ENCODE measurements at regions not wholly inside any gene's neighbourhood (a gene's known extent, or its start where the extent isn't known, plus 50 kb on each side); places are given as distances from the start of the nearest gene placed in this dataset.

DNA sequence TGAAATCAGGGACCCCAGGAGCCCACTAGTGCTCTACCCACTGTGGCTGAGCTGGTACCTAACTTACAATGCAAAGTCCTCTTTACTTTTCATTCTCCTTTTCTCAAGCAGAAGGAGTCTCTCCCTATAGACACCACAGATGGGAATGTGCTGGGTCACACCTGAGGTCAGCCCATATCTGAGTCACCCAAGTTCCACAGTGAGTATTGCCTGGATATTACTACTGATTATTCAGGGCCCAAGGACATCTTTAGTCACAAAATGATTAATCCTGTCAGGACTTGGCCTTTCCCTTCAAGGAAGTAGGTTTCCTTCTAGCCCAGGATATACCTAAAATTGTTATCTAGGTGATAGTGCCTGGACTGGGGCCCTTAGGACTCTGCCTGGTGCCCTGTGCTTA lies 1305.2 kb downstream of the SI start:
- H3K27me3 Mint-ChIP-seq: no peaks in the 10 kb centered on the region
- no peaks in the 10 kb centered on the region for H3K79me2 ChIP-seq (ENCODE audit: control insufficient read depth, insufficient read depth, low read length)
- H4K20me1 ChIP-seq (ENCODE audit: control insufficient read depth, insufficient read depth, low read length, poor library complexity, severe bottlenecking): no peaks in the 10 kb centered on the region
- ChIA-PET CTCF (no interaction called here), POLR2A (no interaction called here)
- intact Hi-C loops (cut with micrococcal nuclease): no loop called here
- no peak overlapping the region for H2AFZ ChIP-seq (ENCODE audit: insufficient read depth, low read depth, low read length, poor library complexity, severe bottlenecking)
- H3K9me3 ChIP-seq (ENCODE audit: control extremely low read depth in 1 of 3, control insufficient read depth in 2 of 3, insufficient read depth in 1 of 3, low read length in 2 of 3): no peaks in the 10 kb centered on the region
- H3K27ac ChIP-seq (ENCODE audit: low read length in 2 of 2): no peak overlapping the region
- no peak overlapping the region for H3K4me3 Mint-ChIP-seq
- DNase-seq: no peak
- H3K9ac ChIP-seq (ENCODE audit: low read length): no peak overlapping the region
- H3K4me2 ChIP-seq (replicated peaks; ENCODE audit: low read depth, low read length, poor library complexity, severe bottlenecking): no peak overlapping the region
- H3K4me1 Mint-ChIP-seq: no peaks in the 10 kb centered on the region
- no peak for ATAC-seq (ENCODE audit: low read depth)
- no peaks in the 10 kb centered on the region for H3K27me3 ChIP-seq (replicated peaks in 1 of 4; ENCODE audit: control extremely low read depth in 1 of 4, control insufficient read depth in 3 of 4, insufficient read depth in 4 of 4, low read length in 3 of 4)
- no peaks in the 10 kb centered on the region for H3K4me1 ChIP-seq (ENCODE audit: control insufficient read depth in 2 of 2, insufficient read depth in 2 of 2, low read length in 2 of 2)
- no peaks in the 10 kb centered on the region for H3K36me3 ChIP-seq (replicated peaks in 1 of 2; ENCODE audit: control extremely low read depth in 1 of 2, control insufficient read depth in 1 of 2, extremely low read depth in 1 of 2, insufficient read depth in 2 of 2, low read length in 1 of 2)
- TF ChIP-seq, protein P1, sequence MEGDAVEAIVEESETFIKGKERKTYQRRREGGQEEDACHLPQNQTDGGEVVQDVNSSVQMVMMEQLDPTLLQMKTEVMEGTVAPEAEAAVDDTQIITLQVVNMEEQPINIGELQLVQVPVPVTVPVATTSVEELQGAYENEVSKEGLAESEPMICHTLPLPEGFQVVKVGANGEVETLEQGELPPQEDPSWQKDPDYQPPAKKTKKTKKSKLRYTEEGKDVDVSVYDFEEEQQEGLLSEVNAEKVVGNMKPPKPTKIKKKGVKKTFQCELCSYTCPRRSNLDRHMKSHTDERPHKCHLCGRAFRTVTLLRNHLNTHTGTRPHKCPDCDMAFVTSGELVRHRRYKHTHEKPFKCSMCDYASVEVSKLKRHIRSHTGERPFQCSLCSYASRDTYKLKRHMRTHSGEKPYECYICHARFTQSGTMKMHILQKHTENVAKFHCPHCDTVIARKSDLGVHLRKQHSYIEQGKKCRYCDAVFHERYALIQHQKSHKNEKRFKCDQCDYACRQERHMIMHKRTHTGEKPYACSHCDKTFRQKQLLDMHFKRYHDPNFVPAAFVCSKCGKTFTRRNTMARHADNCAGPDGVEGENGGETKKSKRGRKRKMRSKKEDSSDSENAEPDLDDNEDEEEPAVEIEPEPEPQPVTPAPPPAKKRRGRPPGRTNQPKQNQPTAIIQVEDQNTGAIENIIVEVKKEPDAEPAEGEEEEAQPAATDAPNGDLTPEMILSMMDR (IDR thresholded peaks at IDR 0.05): no peak
- no peak for TF ChIP-seq EZH2 (IDR thresholded peaks at IDR 0.05; ENCODE audit: borderline replicate concordance, insufficient read depth, low read depth, low read length, poor library complexity, severe bottlenecking)
- H3K9me3 Mint-ChIP-seq (ENCODE audit: insufficient read depth): no peaks in the 10 kb centered on the region
- H3K27ac Mint-ChIP-seq: no peak overlapping the region
- no peak overlapping the region for H3K4me3 ChIP-seq (ENCODE audit: control extremely low read depth in 1 of 5, extremely low read depth in 1 of 5, insufficient read depth in 1 of 5, low read depth in 2 of 5, low read length in 4 of 5)

DNA sequence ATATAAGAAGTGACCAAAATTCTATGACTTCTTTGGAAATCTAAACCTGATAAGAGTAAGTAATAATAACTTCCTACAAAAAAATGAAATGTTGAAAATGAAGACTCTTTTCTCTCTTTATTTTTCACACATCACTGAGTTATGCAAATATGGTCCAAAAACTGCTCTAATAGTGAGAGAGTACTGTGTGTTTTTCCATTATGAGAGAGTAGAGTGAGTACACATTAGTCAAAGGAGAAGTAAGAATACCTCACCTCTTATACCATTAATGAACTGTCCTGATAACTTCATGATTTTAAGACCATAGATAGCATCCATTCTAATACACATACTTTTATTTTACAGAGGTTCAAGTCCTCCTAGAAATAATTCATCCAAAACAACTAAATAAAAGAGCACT lies 1310.2 kb downstream of the SI start:
- Mint-ChIP-seq H3K4me1 (no peaks in the 10 kb centered on the region), H3K9me3 (ENCODE audit: insufficient read depth) (no peaks in the 10 kb centered on the region), H3K27ac (no peak overlapping the region), H3K27me3 (no peaks in the 10 kb centered on the region), H3K4me3 (no peak overlapping the region)
- H3K36me3 ChIP-seq (replicated peaks in 1 of 2; ENCODE audit: control extremely low read depth in 1 of 2, control insufficient read depth in 1 of 2, extremely low read depth in 1 of 2, insufficient read depth in 2 of 2, low read length in 1 of 2): no peaks in the 10 kb centered on the region
- DNase-seq: no peak
- no peaks in the 10 kb centered on the region for H3K9me3 ChIP-seq (ENCODE audit: control extremely low read depth in 1 of 3, control insufficient read depth in 2 of 3, insufficient read depth in 1 of 3, low read length in 2 of 3)
- ChIA-PET CTCF (no interaction called here), POLR2A (no interaction called here)
- H3K4me1 ChIP-seq (ENCODE audit: control insufficient read depth in 2 of 2, insufficient read depth in 2 of 2, low read length in 2 of 2): no peaks in the 10 kb centered on the region
- intact Hi-C loops (cut with micrococcal nuclease): no loop called here
- H3K27me3 ChIP-seq (replicated peaks in 1 of 4; ENCODE audit: control extremely low read depth in 1 of 4, control insufficient read depth in 3 of 4, insufficient read depth in 4 of 4, low read length in 3 of 4): no peaks in the 10 kb centered on the region
- no peak for ATAC-seq (ENCODE audit: low read depth)
- no peaks in the 10 kb centered on the region for H4K20me1 ChIP-seq (ENCODE audit: control insufficient read depth, insufficient read depth, low read length, poor library complexity, severe bottlenecking)
- H3K4me2 ChIP-seq (replicated peaks; ENCODE audit: low read depth, low read length, poor library complexity, severe bottlenecking): no peak overlapping the region
- no peak overlapping the region for H2AFZ ChIP-seq (ENCODE audit: insufficient read depth, low read depth, low read length, poor library complexity, severe bottlenecking)
- H3K4me3 ChIP-seq (ENCODE audit: control extremely low read depth in 1 of 5, extremely low read depth in 1 of 5, insufficient read depth in 1 of 5, low read depth in 2 of 5, low read length in 4 of 5): no peak overlapping the region
- H3K27ac ChIP-seq (ENCODE audit: low read length in 2 of 2): no peak overlapping the region
- H3K79me2 ChIP-seq (ENCODE audit: control insufficient read depth, insufficient read depth, low read length): no peaks in the 10 kb centered on the region
- no peak overlapping the region for H3K9ac ChIP-seq (ENCODE audit: low read length)
- TF ChIP-seq, protein P1 (IDR thresholded peaks at IDR 0.05): no peak
- no peak for TF ChIP-seq EZH2 (IDR thresholded peaks at IDR 0.05; ENCODE audit: borderline replicate concordance, insufficient read depth, low read depth, low read length, poor library complexity, severe bottlenecking)

All from B cell (primary cell).